MV-4-11 (cell line): ENCODE measurements at regions not wholly inside any gene's neighbourhood (a gene's known extent, or its start where the extent isn't known, plus 50 kb on each side); places are given as distances from the start of the nearest gene placed in this dataset.
"Not testable (repeated sequence)": the region's sequence is repeated elsewhere in the genome, so short reads cannot be mapped to it uniquely, and the experiment has no call there.

Experiments used
- DNase-seq: peaks from one replicate; lab custom pipeline; 2025; lab: John Stamatoyannopoulos, UW

GRCh38 chrX:45577361-45577760 is 376.7 kb upstream of the DIPK2B start:
- DNase-seq = no peak

GRCh38 chrX:45571453-45571852 is 370.8 kb upstream of the DIPK2B start:
- no peak for DNase-seq

- no peak for DNase-seq
Observed at GRCh38 chrX:45566456-45566855, 365.8 kb upstream of the DIPK2B start.

- no peak for DNase-seq
Observed at GRCh38 chrX:45557387-45557786, 356.7 kb upstream of the DIPK2B start.

- no peak for DNase-seq
Observed at GRCh38 chrX:45554736-45555135, 354.1 kb upstream of the DIPK2B start.

GRCh38 chrX:45553417-45553816 is 352.7 kb upstream of the DIPK2B start:
- DNase-seq = no peak

GRCh38 chrX:45546697-45547096 is 346.0 kb upstream of the DIPK2B start:
- not testable (repeated sequence) for DNase-seq

- no peak for DNase-seq
Observed at GRCh38 chrX:45540181-45540580, 339.5 kb upstream of the DIPK2B start.

GRCh38 chrX:45537936-45538335 is 337.3 kb upstream of the DIPK2B start:
- no peak for DNase-seq

GRCh38 chrX:45527834-45528233 is 327.2 kb upstream of the DIPK2B start:
- DNase-seq = no peak

GRCh38 chrX:45524805-45525204 is 324.1 kb upstream of the DIPK2B start:
- DNase-seq = no peak

- no peak for DNase-seq
Observed at GRCh38 chrX:45524296-45524695, 323.6 kb upstream of the DIPK2B start.

- no peak for DNase-seq
Observed at GRCh38 chrX:45518552-45518951, 317.9 kb upstream of the DIPK2B start.

GRCh38 chrX:45517090-45517973 is 316.7 kb upstream of the DIPK2B start:
- DNase-seq = no peak

GRCh38 chrX:45515262-45516215 is 314.9 kb upstream of the DIPK2B start:
- peak; percentile 91 for DNase-seq

- no peak for DNase-seq
Observed at GRCh38 chrX:45513042-45513441, 312.4 kb upstream of the DIPK2B start.

GRCh38 chrX:45508454-45508853 is 307.8 kb upstream of the DIPK2B start:
- no peak for DNase-seq

- DNase-seq = no peak
Observed at GRCh38 chrX:45506149-45506730, 305.6 kb upstream of the DIPK2B start.

GRCh38 chrX:45505214-45505613 is 304.5 kb upstream of the DIPK2B start:
- peak; percentile 3 for DNase-seq

- DNase-seq = not testable (repeated sequence)
Observed at GRCh38 chrX:45503787-45504362, 303.2 kb upstream of the DIPK2B start.

GRCh38 chrX:45502396-45502795 is 301.7 kb upstream of the DIPK2B start:
- DNase-seq = no peak

GRCh38 chrX:45497290-45497689 is 296.6 kb upstream of the DIPK2B start:
- DNase-seq = no peak
